IMR-90 (cell line): ENCODE measurements at regions not wholly inside any gene's neighbourhood (a gene's known extent, or its start where the extent isn't known, plus 50 kb on each side); places are given as distances from the start of the nearest gene placed in this dataset.

Experiments used
- ATAC-seq: fragments of 200-7000 bp; cut with Tn5 transposase; 2 replicates; pipeline ENCODE4 v1.9.1; 2020; ENCODE audit warnings: low read depth, mild to moderate bottlenecking, moderate library complexity
- BruUV-seq: library from RNA; stranded (reverse); fragments of 400-500 nt; replicated peaks from 2 replicates; lab custom pipeline; 2021; lab: Mats Ljungman, UMichigan
- CTCF ChIA-PET: fragments of 300-600 bp; formaldehyde crosslinking; extraction: SDS; loops from one replicate; lab custom pipeline; 2021; ENCODE audit warnings: antibody characterized with exemption; lab: Yijun Ruan, JAX
- POLR2A ChIA-PET: fragments of 300-600 bp; sonication (Branson Sonifier 250); formaldehyde crosslinking; loops from one replicate; lab custom pipeline; 2022; ENCODE audit warnings: antibody characterized with exemption; ENCODE audit not compliant: unreplicated experiment; lab: Charles Lee
- DNase-seq: peaks from one replicate; pipeline ENCODE4 v3.0.0; 2013
- H2AFZ ChIP-seq: replicated peaks from 2 replicates; pipeline ENCODE3; 2013; ENCODE audit warnings: low read length, mild to moderate bottlenecking; ENCODE audit not compliant: poor library complexity
- H2AK5ac ChIP-seq: 2 replicates; pipeline ENCODE4 v1.6.1; 2013; ENCODE audit warnings: low read depth, low read length, inconsistent platforms
- H2AK9ac ChIP-seq: replicated peaks from 2 replicates; pipeline ENCODE3; 2013; ENCODE audit warnings: mild to moderate bottlenecking, low read depth, low read length, moderate library complexity; ENCODE audit not compliant: poor library complexity
- H2BK120ac ChIP-seq: 2 replicates; pipeline ENCODE4 v1.6.1; 2013; ENCODE audit warnings: low read depth, low read length, inconsistent platforms
- H2BK15ac ChIP-seq: 3 replicates; pipeline ENCODE4 v1.6.1; 2013; ENCODE audit warnings: low read depth, low read length, inconsistent platforms
- H2BK20ac ChIP-seq: 2 replicates; pipeline ENCODE4 v1.6.1; 2013; ENCODE audit warnings: low read depth, mild to moderate bottlenecking, inconsistent platforms, low read length, moderate library complexity
- H2BK5ac ChIP-seq: 2 replicates; pipeline ENCODE4 v1.6.1; 2013; ENCODE audit warnings: mild to moderate bottlenecking, low read depth, low read length, inconsistent platforms; ENCODE audit not compliant: poor library complexity, severe bottlenecking
- H3K14ac ChIP-seq: replicated peaks from 2 replicates; pipeline ENCODE4 v1.6.1; 2013; ENCODE audit warnings: low read depth, low read length, inconsistent platforms
- H3K18ac ChIP-seq: 2 replicates; pipeline ENCODE4 v1.6.1; 2013; ENCODE audit warnings: low read depth, low read length, control low read depth
- H3K23ac ChIP-seq: 2 replicates; pipeline ENCODE4 v1.6.1; 2013; ENCODE audit warnings: low read depth, low read length, inconsistent platforms
- H3K27ac ChIP-seq: 2 replicates; pipeline ENCODE4 v1.5.1; 2013; ENCODE audit warnings: mild to moderate bottlenecking, control low read depth, low read length; ENCODE audit not compliant: insufficient read depth
- H3K27me3 ChIP-seq: 2 replicates; pipeline ENCODE4 v1.6.1; 2013; ENCODE audit warnings: low read length; ENCODE audit not compliant: control insufficient read depth, insufficient read depth
- H3K36me3 ChIP-seq: 2 replicates; pipeline ENCODE4 v1.6.1; 2013; ENCODE audit warnings: low read length, mixed read lengths; ENCODE audit not compliant: control insufficient read depth, insufficient read depth
- H3K4ac ChIP-seq: 2 replicates; pipeline ENCODE4 v1.6.1; 2013; ENCODE audit warnings: low read depth, low read length, inconsistent platforms
- H3K4me1 ChIP-seq: 2 replicates; pipeline ENCODE4 v1.6.1; 2013; ENCODE audit warnings: low read length, mixed read lengths; ENCODE audit not compliant: control insufficient read depth, insufficient read depth
- H3K4me2 ChIP-seq: 2 replicates; pipeline ENCODE4 v1.6.1; 2013; ENCODE audit warnings: low read depth, mild to moderate bottlenecking, control low read depth, low read length, moderate library complexity
- H3K4me3 ChIP-seq: 2 replicates; pipeline ENCODE4 v1.5.1; 2013; ENCODE audit warnings: low read depth, mild to moderate bottlenecking, control low read depth, low read length, moderate library complexity; ENCODE audit not compliant: insufficient read depth
- H3K56ac ChIP-seq: 2 replicates; pipeline ENCODE4 v1.6.1; 2013; ENCODE audit warnings: low read length, inconsistent platforms; ENCODE audit not compliant: insufficient read depth; ENCODE audit errors: extremely low read depth
- H3K79me1 ChIP-seq, 2 experiments: 2 replicates each; pipeline ENCODE4 v1.6.1; 2013; ENCODE audit warnings: low read length in 2 of 2, inconsistent platforms in 1 of 2, low read depth in 1 of 2
- H3K9ac ChIP-seq: 2 replicates; pipeline ENCODE4 v1.6.1; 2013; ENCODE audit warnings: low read depth, low read length, control low read depth
- H3K9me1 ChIP-seq: 2 replicates; pipeline ENCODE4 v1.6.1; 2013; ENCODE audit warnings: low read length, inconsistent platforms; ENCODE audit not compliant: insufficient read depth
- H3K9me3 ChIP-seq: 2 replicates; pipeline ENCODE4 v1.6.1; 2013; ENCODE audit warnings: low read length; ENCODE audit not compliant: control insufficient read depth, insufficient read depth
- H4K20me1 ChIP-seq: 2 replicates; pipeline ENCODE4 v1.6.1; 2013; ENCODE audit warnings: low read length, inconsistent platforms; ENCODE audit not compliant: insufficient read depth
- H4K5ac ChIP-seq: 2 replicates; pipeline ENCODE4 v1.6.1; 2013; ENCODE audit warnings: mild to moderate bottlenecking, low read depth, low read length, control low read depth
- H4K8ac ChIP-seq, 2 experiments: 2 replicates each; pipeline ENCODE4 v1.6.1; 2013; ENCODE audit warnings: low read depth in 2 of 2, low read length in 2 of 2, control low read depth in 1 of 2, inconsistent platforms in 1 of 2
- H4K91ac ChIP-seq: 2 replicates; pipeline ENCODE4 v1.6.1; 2013; ENCODE audit warnings: low read depth, low read length, inconsistent platforms; ENCODE audit not compliant: insufficient read depth
- MAZ ChIP-seq: IDR thresholded peaks from 2 replicates; pipeline ENCODE4 v1.6.1; 2012; ENCODE audit warnings: low read depth, mild to moderate bottlenecking, low read length, improper control_type of control experiment, moderate library complexity, borderline replicate concordance
- MXI1 ChIP-seq: IDR thresholded peaks from 2 replicates; pipeline ENCODE4 v1.6.1; 2012; ENCODE audit warnings: low read depth, mild to moderate bottlenecking, low read length, moderate library complexity, borderline replicate concordance
- WGBS, 2 experiments: methylation state at CpG; one replicate each; pipeline versions ENCODE4 v1.1.5 to v1.1.7; 2013; ENCODE audit warnings: missing lambda C conversion rate in 2 of 2; ENCODE audit not compliant: insufficient read length in 1 of 2; ENCODE audit errors: extremely low coverage in 2 of 2; 5-methylcytosine and 5-hydroxymethylcytosine counted together
- dilution Hi-C: fragments of 300-500 bp; cut with HindIII; formaldehyde crosslinking; loops from one replicate; pipeline ENCODE4 v1.14.3; 2018; ENCODE audit warnings: low sequenced_read_pairs; ENCODE audit not compliant: unreplicated experiment
- in situ Hi-C: fragments of 300-500 bp; cut with MboI; formaldehyde crosslinking; loops from 3 replicates; pipeline ENCODE4 v1.14.3; 2019; ENCODE audit warnings: low sequenced_read_pairs, inconsistent platforms, mixed read lengths
- intact Hi-C: fragments of 100-400 bp; cut with micrococcal nuclease; formaldehyde crosslinking; loops from 2 replicates; pipeline ENCODE4 v1.10.0; 2022

- H3K4ac ChIP-seq: no peak overlapping the region
- ChIA-PET CTCF (interaction anchor here (0.7 kb wide), 2 partner anchors 102 to 130 kb away, joined by 3 read pairs; no protein-coding TSS in a partner anchor), POLR2A (no interaction called here)
- H3K27me3 ChIP-seq: no peaks in the 10 kb centered on the region
- no peak overlapping the region for H3K27ac ChIP-seq
- no peaks in the 10 kb centered on the region for H3K9me3 ChIP-seq
- no CpG with 5 or more reads among the region's 3 CpGs for WGBS, 2 experiments
- H2AK5ac ChIP-seq: no peak overlapping the region
- DNase-seq: no peak
- peaks cover 4% of the 10 kb centered on the region; the same call in 1 of the 2 replicates for H3K4me1 ChIP-seq
- no peaks in the 10 kb centered on the region for H4K20me1 ChIP-seq
- intact Hi-C loops: no loop called here
- no peak overlapping the region for H2AFZ ChIP-seq
- no peak overlapping the region for H3K23ac ChIP-seq
- no peak for TF ChIP-seq MXI1
- no peak for TF ChIP-seq MAZ
- no peak overlapping the region for H3K4me3 ChIP-seq
- no peak overlapping the region for H2BK120ac ChIP-seq
- ATAC-seq: no peak
- BruUV-seq: no TSS peak
- no peaks in the 10 kb centered on the region for H3K79me1 ChIP-seq
- dilution Hi-C loops: no loop called here
- no peak overlapping the region for H2BK20ac ChIP-seq
- H2BK5ac ChIP-seq: no peak overlapping the region
- no peak overlapping the region for H3K9ac ChIP-seq
- no peak overlapping the region for H2AK9ac ChIP-seq
- no peaks in the 10 kb centered on the region for H3K36me3 ChIP-seq
- H4K91ac ChIP-seq: no peak overlapping the region
- no peak overlapping the region for H3K4me2 ChIP-seq
- no peak overlapping the region for H3K56ac ChIP-seq
- no peak overlapping the region for H4K5ac ChIP-seq
- H3K14ac ChIP-seq: no peak overlapping the region
- H4K8ac ChIP-seq: no peak overlapping the region
- H2BK15ac ChIP-seq: no peak overlapping the region
- no peaks in the 10 kb centered on the region for H3K9me1 ChIP-seq
- H3K18ac ChIP-seq: no peak overlapping the region
- in situ Hi-C loops: no loop called here
Measured at GRCh38 chr6:73989428-73989827, 293.4 kb downstream of the CD109 start.
